ENCODE measurements at regions not wholly inside any gene's neighbourhood (a gene's known extent, or its start where the extent isn't known, plus 50 kb on each side); places are given as distances from the start of the nearest gene placed in this dataset.

GRCh38 chr5:31122998-31123951 is 70.2 kb upstream of the CDH6 start:
- TF ChIP-seq MAX (IDR thresholded peaks at IDR 0.05; ENCODE audit: low read depth) (no peak), CTCF (IDR thresholded peaks at IDR 0.05) (no peak), TEAD4 (IDR thresholded peaks at IDR 0.05; ENCODE audit: borderline replicate concordance, insufficient read depth) (no peak)

All from SK-N-SH (cell line).